ENCODE measurements at regions not wholly inside any gene's neighbourhood (a gene's known extent, or its start where the extent isn't known, plus 50 kb on each side); places are given as distances from the start of the nearest gene placed in this dataset.

DNA sequence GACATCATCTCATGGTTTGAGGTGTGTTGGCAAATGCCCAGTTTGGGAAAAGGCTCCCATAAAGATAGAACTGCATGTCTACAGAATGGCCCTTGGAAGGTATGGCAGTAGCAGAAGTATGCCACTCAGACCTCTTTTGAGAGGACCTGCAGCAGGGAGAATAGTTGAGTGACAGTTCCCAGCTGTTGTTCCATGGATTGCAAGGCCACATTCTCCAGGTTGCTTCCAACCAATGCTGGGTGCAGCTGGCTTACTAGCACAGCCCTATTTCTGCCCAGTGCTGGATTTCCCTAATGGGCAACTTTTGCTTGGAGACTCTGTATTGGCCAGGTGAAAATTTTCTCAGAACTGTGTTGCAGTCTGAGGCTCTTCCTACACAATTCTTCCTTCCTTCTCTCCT lies 266.2 kb downstream of the UTP18 start:
- DNase-seq (ENCODE audit: low read depth in 4 of 6, low spot score in 6 of 6) = no peak
- no peaks in the 10 kb centered on the region for H3K27me3 ChIP-seq (ENCODE audit: control insufficient read depth, insufficient read depth, low read length)
- H3K36me3 ChIP-seq (ENCODE audit: control insufficient read depth, insufficient read depth, low read length) = no peaks in the 10 kb centered on the region
- H3K27ac ChIP-seq (ENCODE audit: low read depth, low read length) = no peak overlapping the region
- no peaks in the 10 kb centered on the region for H3K4me1 ChIP-seq (ENCODE audit: control insufficient read depth, insufficient read depth, low read length)
- H3K9me3 ChIP-seq (ENCODE audit: control insufficient read depth, insufficient read depth, low read length) = no peaks in the 10 kb centered on the region
- H3K4me3 ChIP-seq (ENCODE audit: low read depth, low read length) = no peak overlapping the region

DNA sequence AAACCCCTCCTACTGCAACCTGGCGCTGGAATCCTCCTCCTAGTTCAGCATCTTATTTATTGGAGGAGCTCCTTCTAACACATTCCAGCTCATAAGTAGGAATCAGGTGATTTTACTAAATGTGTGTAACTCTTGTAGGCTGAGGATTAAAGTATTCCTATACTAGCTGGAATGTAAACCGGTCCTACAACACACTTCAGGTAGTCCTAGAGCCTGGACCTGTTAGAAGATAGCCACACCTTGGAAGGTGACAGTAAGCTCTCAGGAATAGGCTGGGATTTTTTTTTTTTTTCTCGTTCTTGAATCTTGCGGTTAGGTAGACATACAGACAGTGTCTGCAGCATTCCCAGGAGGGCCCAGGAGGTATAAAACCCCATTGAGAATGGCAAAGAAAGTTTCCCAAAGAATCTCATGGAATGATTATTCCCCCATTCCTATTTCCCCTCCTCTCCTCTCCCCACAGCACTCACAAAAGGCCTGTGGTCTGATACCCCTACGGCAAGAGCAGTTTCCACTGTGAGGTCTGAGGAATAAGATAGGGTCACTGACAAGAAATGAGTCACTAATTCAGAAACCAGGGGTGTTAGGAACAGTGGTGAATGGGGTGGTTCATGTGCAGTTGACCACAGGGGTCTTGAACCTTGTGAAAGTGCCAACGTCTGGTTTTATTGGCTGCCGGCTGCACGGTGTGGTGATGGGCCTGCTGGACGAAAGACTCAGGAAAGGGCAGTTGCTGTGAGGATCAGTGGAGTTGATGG lies 267.1 kb downstream of the UTP18 start:
- no peak for DNase-seq (ENCODE audit: low read depth in 4 of 6, low spot score in 6 of 6)
- Histone ChIP-seq H3K4me1 (ENCODE audit: control insufficient read depth, insufficient read depth, low read length) (no peaks in the 10 kb centered on the region), H3K36me3 (ENCODE audit: control insufficient read depth, insufficient read depth, low read length) (no peaks in the 10 kb centered on the region), H3K27me3 (ENCODE audit: control insufficient read depth, insufficient read depth, low read length) (no peaks in the 10 kb centered on the region), H3K9me3 (ENCODE audit: control insufficient read depth, insufficient read depth, low read length) (no peaks in the 10 kb centered on the region), H3K27ac (ENCODE audit: low read depth, low read length) (no peak overlapping the region), H3K4me3 (ENCODE audit: low read depth, low read length) (no peak overlapping the region)
- WGBS (ENCODE audit: insufficient coverage) = 74% methylated on average over 5 of the region's 9 CpGs

- no peaks in the 10 kb centered on the region for H3K9me3 ChIP-seq (ENCODE audit: control insufficient read depth, insufficient read depth, low read length)
- H3K36me3 ChIP-seq (ENCODE audit: control insufficient read depth, insufficient read depth, low read length) = no peaks in the 10 kb centered on the region
- H3K27me3 ChIP-seq (ENCODE audit: control insufficient read depth, insufficient read depth, low read length) = no peaks in the 10 kb centered on the region
- DNase-seq (ENCODE audit: low read depth in 4 of 6, low spot score in 6 of 6) = no peak
- H3K27ac ChIP-seq (ENCODE audit: low read depth, low read length) = no peak overlapping the region
- no peak overlapping the region for H3K4me3 ChIP-seq (ENCODE audit: low read depth, low read length)
- H3K4me1 ChIP-seq (ENCODE audit: control insufficient read depth, insufficient read depth, low read length) = no peaks in the 10 kb centered on the region
- 86% methylated on average over 4 of the region's 6 CpGs for WGBS (ENCODE audit: insufficient coverage)
These were observed 267.8 kb downstream of the UTP18 start for GRCh38 chr17:51528111-51528510.

DNA sequence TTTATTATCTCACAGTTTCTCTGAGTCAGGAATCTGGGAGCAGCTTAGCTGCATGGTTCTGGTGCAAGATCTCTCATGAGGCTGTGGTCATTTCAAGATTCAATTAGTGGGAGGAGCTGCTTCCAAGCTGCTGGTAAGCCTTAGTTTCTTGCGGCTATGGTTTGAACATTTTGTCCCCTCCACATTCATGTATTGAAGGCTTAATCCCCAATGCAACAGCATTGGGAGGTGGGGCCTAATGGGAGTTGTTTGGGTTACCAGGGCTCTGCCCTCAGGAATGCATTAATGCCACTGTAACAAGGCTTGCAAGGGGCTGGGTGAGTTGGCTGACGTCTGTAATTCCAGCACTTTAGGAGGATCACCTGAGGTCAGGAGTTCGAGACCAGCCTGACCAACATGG lies 272.9 kb downstream of the UTP18 start:
- H3K36me3 ChIP-seq (ENCODE audit: control insufficient read depth, insufficient read depth, low read length) = no peaks in the 10 kb centered on the region
- no peak overlapping the region for H3K4me3 ChIP-seq (ENCODE audit: low read depth, low read length)
- H3K27ac ChIP-seq (ENCODE audit: low read depth, low read length) = no peak overlapping the region
- no peaks in the 10 kb centered on the region for H3K27me3 ChIP-seq (ENCODE audit: control insufficient read depth, insufficient read depth, low read length)
- 67% methylated on average over 2 of the region's 3 CpGs for WGBS (ENCODE audit: insufficient coverage)
- no peaks in the 10 kb centered on the region for H3K4me1 ChIP-seq (ENCODE audit: control insufficient read depth, insufficient read depth, low read length)
- no peak for DNase-seq (ENCODE audit: low read depth in 4 of 6, low spot score in 6 of 6)
- H3K9me3 ChIP-seq (ENCODE audit: control insufficient read depth, insufficient read depth, low read length) = no peaks in the 10 kb centered on the region

DNA sequence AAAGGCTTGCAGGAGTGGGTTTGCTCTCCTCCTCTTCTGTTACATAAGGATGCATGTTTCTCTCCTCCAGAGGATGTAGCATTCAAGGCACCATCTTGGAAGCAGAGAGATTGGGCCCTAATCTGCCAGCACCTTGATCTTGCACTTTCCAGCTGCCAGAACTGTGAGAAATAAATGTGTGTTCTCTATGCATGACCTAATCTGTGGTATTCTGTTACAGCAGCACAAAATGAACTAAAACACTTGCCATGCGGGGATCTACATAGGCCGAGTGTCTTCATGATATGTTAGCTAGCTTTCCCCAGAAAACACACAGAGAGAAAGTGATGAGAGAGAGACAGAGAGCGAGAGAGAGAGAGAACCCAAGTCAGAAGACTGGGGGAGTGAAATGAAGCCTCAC lies 273.5 kb downstream of the UTP18 start:
- DNase-seq (ENCODE audit: low read depth in 4 of 6, low spot score in 6 of 6) = no peak
- no CpG with 5 or more reads among the region's 3 CpGs for WGBS (ENCODE audit: insufficient coverage)
- H3K27me3 ChIP-seq (ENCODE audit: control insufficient read depth, insufficient read depth, low read length) = no peaks in the 10 kb centered on the region

DNA sequence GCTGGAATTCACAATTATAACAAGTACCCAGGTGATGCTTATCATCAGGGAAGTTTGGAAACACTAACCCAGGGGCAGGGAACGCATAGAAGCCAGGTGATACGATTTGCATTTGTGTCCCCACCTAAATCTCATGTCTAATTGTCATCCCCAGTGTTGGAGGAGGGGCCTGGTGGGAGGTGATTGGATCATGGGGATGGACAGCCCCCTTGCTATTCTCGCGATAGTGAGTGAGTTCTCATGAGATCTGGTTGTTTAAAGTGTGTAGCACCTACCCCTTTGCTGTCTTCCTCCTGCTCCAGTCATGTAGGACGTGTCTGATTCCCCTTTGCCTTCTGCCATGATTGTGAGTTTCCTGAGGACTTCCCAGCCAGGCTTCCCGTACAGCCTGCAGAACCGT lies 276.3 kb downstream of the UTP18 start:
- no CpG with 5 or more reads among the region's 7 CpGs for WGBS (ENCODE audit: insufficient coverage)
- H3K4me3 ChIP-seq (ENCODE audit: low read depth, low read length) = no peak overlapping the region
- H3K36me3 ChIP-seq (ENCODE audit: control insufficient read depth, insufficient read depth, low read length) = no peaks in the 10 kb centered on the region
- H3K4me1 ChIP-seq (ENCODE audit: control insufficient read depth, insufficient read depth, low read length) = no peaks in the 10 kb centered on the region
- no peaks in the 10 kb centered on the region for H3K9me3 ChIP-seq (ENCODE audit: control insufficient read depth, insufficient read depth, low read length)
- H3K27me3 ChIP-seq (ENCODE audit: control insufficient read depth, insufficient read depth, low read length) = no peaks in the 10 kb centered on the region
- no peak overlapping the region for H3K27ac ChIP-seq (ENCODE audit: low read depth, low read length)
- no peak for DNase-seq (ENCODE audit: low read depth in 4 of 6, low spot score in 6 of 6)

More for the DNA sequence above, 273.5 kb downstream of the UTP18 start:
- Histone ChIP-seq H3K4me3 (ENCODE audit: low read depth, low read length) (no peak overlapping the region), H3K4me1 (ENCODE audit: control insufficient read depth, insufficient read depth, low read length) (no peaks in the 10 kb centered on the region), H3K27ac (ENCODE audit: low read depth, low read length) (no peak overlapping the region), H3K36me3 (ENCODE audit: control insufficient read depth, insufficient read depth, low read length) (no peaks in the 10 kb centered on the region), H3K9me3 (ENCODE audit: control insufficient read depth, insufficient read depth, low read length) (no peaks in the 10 kb centered on the region)

DNA sequence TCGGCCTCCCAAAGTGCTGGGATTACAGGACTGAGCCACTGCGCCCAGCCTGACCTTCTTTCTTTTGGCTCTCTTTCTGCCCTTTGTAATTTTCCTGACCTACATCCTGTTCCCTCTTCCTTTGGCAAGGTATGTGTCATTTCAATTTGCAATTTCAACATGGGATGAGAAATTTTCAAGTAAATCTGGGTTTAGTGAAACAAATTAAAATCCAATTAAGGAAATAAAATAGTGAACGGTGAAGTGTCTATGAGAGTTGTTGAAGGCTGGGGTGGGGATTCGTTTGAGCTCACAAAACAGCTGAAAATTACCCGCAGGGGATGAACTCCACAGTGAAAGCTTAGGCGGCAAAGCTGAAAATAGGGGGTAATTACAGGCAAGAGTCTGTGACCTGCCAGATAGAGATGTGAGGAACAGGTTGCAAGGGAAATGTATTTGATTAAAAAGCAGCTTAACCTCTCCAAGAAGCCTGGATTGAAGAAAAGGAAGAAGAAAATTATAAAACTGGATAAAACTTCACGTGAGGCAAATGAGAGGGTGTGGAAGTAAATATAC lies 277.7 kb downstream of the UTP18 start:
- Histone ChIP-seq H3K36me3 (ENCODE audit: control insufficient read depth, insufficient read depth, low read length) (no peaks in the 10 kb centered on the region), H3K4me1 (ENCODE audit: control insufficient read depth, insufficient read depth, low read length) (no peaks in the 10 kb centered on the region), H3K4me3 (ENCODE audit: low read depth, low read length) (no peak overlapping the region), H3K27ac (ENCODE audit: low read depth, low read length) (no peak overlapping the region), H3K9me3 (ENCODE audit: control insufficient read depth, insufficient read depth, low read length) (no peaks in the 10 kb centered on the region), H3K27me3 (ENCODE audit: control insufficient read depth, insufficient read depth, low read length) (no peaks in the 10 kb centered on the region)
- 70% methylated on average over 7 of the region's 7 CpGs for WGBS (ENCODE audit: insufficient coverage)
- DNase-seq (ENCODE audit: low read depth in 4 of 6, low spot score in 6 of 6) = peak in 1 of 6 donors; percentile 76

DNA sequence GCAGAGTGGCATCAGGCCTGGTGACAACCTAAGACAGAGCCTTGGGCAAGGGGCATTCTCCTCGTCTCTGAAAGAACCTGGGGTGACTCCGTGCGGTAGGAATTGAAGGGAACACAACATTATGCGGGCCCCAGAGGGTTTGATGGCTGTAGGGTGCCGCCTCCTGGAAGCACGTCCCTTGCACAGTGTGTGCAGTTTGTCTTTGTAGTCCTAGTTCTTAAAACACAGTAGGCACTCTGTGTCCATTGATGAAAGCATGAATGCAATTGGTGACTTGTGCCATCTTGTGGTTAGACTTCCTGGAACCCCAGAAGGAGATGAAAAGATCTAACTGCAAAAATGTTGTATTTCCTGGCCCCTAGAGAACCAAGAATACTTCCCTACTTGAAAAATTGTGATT lies 279.8 kb downstream of the UTP18 start:
- Histone ChIP-seq H3K36me3 (ENCODE audit: control insufficient read depth, insufficient read depth, low read length) (no peaks in the 10 kb centered on the region), H3K4me3 (ENCODE audit: low read depth, low read length) (no peak overlapping the region), H3K4me1 (ENCODE audit: control insufficient read depth, insufficient read depth, low read length) (no peaks in the 10 kb centered on the region), H3K9me3 (ENCODE audit: control insufficient read depth, insufficient read depth, low read length) (no peaks in the 10 kb centered on the region), H3K27me3 (ENCODE audit: control insufficient read depth, insufficient read depth, low read length) (no peaks in the 10 kb centered on the region), H3K27ac (ENCODE audit: low read depth, low read length) (no peak overlapping the region)
- 89% methylated on average over 6 of the region's 6 CpGs for WGBS (ENCODE audit: insufficient coverage)
- DNase-seq (ENCODE audit: low read depth in 4 of 6, low spot score in 6 of 6) = peak in 1 of 6 donors; percentile 10

GRCh38 chr17:51541215-51541614 lies 280.9 kb downstream of the UTP18 start:
- Histone ChIP-seq H3K4me3 (ENCODE audit: low read depth, low read length) (no peak overlapping the region), H3K36me3 (ENCODE audit: control insufficient read depth, insufficient read depth, low read length) (no peaks in the 10 kb centered on the region), H3K27me3 (ENCODE audit: control insufficient read depth, insufficient read depth, low read length) (no peaks in the 10 kb centered on the region), H3K27ac (ENCODE audit: low read depth, low read length) (no peak overlapping the region), H3K4me1 (ENCODE audit: control insufficient read depth, insufficient read depth, low read length) (no peaks in the 10 kb centered on the region), H3K9me3 (ENCODE audit: control insufficient read depth, insufficient read depth, low read length) (no peaks in the 10 kb centered on the region)
- DNase-seq (ENCODE audit: low read depth in 4 of 6, low spot score in 6 of 6) = peak in 1 of 6 donors; percentile 4
- no CpG with 5 or more reads among the region's 3 CpGs for WGBS (ENCODE audit: insufficient coverage)

GRCh38 chr17:51546114-51546513 lies 285.8 kb downstream of the UTP18 start:
- no CpG with 5 or more reads among the region's 2 CpGs for WGBS (ENCODE audit: insufficient coverage)
- Histone ChIP-seq H3K27ac (ENCODE audit: low read depth, low read length) (no peak overlapping the region), H3K27me3 (ENCODE audit: control insufficient read depth, insufficient read depth, low read length) (no peaks in the 10 kb centered on the region)

More at GRCh38 chr17:51546114-51546513, 285.8 kb downstream of the UTP18 start:
- no peaks in the 10 kb centered on the region for H3K4me1 ChIP-seq (ENCODE audit: control insufficient read depth, insufficient read depth, low read length)
- no peaks in the 10 kb centered on the region for H3K9me3 ChIP-seq (ENCODE audit: control insufficient read depth, insufficient read depth, low read length)
- peak in 1 of 6 donors; percentile 75 for DNase-seq (ENCODE audit: low read depth in 4 of 6, low spot score in 6 of 6)
- H3K36me3 ChIP-seq (ENCODE audit: control insufficient read depth, insufficient read depth, low read length) = no peaks in the 10 kb centered on the region
- no peak overlapping the region for H3K4me3 ChIP-seq (ENCODE audit: low read depth, low read length)

Measured in spinal cord (tissue), 9 donors.